CD4-positive, alpha-beta memory T cell (primary cell): ENCODE measurements at regions not wholly inside any gene's neighbourhood (a gene's known extent, or its start where the extent isn't known, plus 50 kb on each side); places are given as distances from the start of the nearest gene placed in this dataset.

Experiments used
- CTCF ChIA-PET: fragments of 350-600 bp; sonication (Branson Sonifier 250); formaldehyde crosslinking; loops from one replicate; lab custom pipeline; 2021; ENCODE audit warnings: inconsistent platforms; ENCODE audit not compliant: partially characterized antibody; lab: Charles Lee
- POLR2A ChIA-PET: fragments of 350-600 bp; sonication (Branson Sonifier 250); formaldehyde crosslinking; loops from one replicate; lab custom pipeline; 2021; ENCODE audit not compliant: partially characterized antibody; lab: Charles Lee
- DNase-seq, 5 donors: peaks; one replicate each; pipeline versions ENCODE4 v3.0.0 to v3.0.0-alpha.2; 2020 to 2022; ENCODE audit warnings: mixed read lengths in 1 of 5
- H3K27ac ChIP-seq: one replicate; pipeline ENCODE4 v1.7.0; 2013; ENCODE audit warnings: low read depth, low read length
- H3K27me3 ChIP-seq: 2 replicates; pipeline ENCODE4 v1.7.0; 2013; ENCODE audit warnings: mild to moderate bottlenecking, low read length, moderate library complexity; ENCODE audit not compliant: insufficient read depth
- H3K36me3 ChIP-seq: 2 replicates; pipeline ENCODE4 v1.7.0; 2013; ENCODE audit warnings: mild to moderate bottlenecking, low read length, moderate library complexity; ENCODE audit not compliant: insufficient read depth
- H3K4me1 ChIP-seq: 2 replicates; pipeline ENCODE4 v1.7.0; 2013; ENCODE audit warnings: mild to moderate bottlenecking, low read length, moderate library complexity; ENCODE audit not compliant: insufficient read depth
- H3K4me3 ChIP-seq, 2 donors: one replicate each; pipeline ENCODE4 v1.7.0; 2013; ENCODE audit warnings: low read length in 2 of 2, mild to moderate bottlenecking in 1 of 2
- H3K9me3 ChIP-seq, 2 donors: one replicate each; pipeline ENCODE4 v1.7.0; 2013; ENCODE audit warnings: low read length in 2 of 2, control low read depth in 1 of 2; ENCODE audit not compliant: control insufficient read depth in 1 of 2
- H3K27ac Mint-ChIP-seq, 7 donors: one replicate each; pipeline ENCODE4 v1.8.0; 2020 to 2021; ENCODE audit warnings: mixed read lengths in 7 of 7, mild to moderate bottlenecking in 6 of 7, inconsistent platforms in 3 of 7, moderate library complexity in 3 of 7
- H3K27me3 Mint-ChIP-seq, 2 donors: one replicate each; pipeline ENCODE4 v1.8.0; 2020 to 2021; ENCODE audit warnings: mixed read lengths in 2 of 2
- H3K36me3 Mint-ChIP-seq, 2 donors: one replicate each; pipeline ENCODE4 v1.8.0; 2020 to 2021; ENCODE audit warnings: mixed read lengths in 2 of 2, inconsistent platforms in 1 of 2, mild to moderate bottlenecking in 1 of 2
- H3K4me1 Mint-ChIP-seq, 4 donors: one replicate each; pipeline ENCODE4 v1.8.0; 2020 to 2021; ENCODE audit warnings: mixed read lengths in 4 of 4, mild to moderate bottlenecking in 1 of 4
- H3K4me3 Mint-ChIP-seq, 8 donors: one replicate each; pipeline ENCODE4 v1.8.0; 2020 to 2021; ENCODE audit warnings: mixed read lengths in 8 of 8, mild to moderate bottlenecking in 7 of 8, moderate library complexity in 6 of 8, inconsistent platforms in 3 of 8
- H3K9me3 Mint-ChIP-seq, 8 donors: one replicate each; pipeline ENCODE4 v1.8.0; 2020 to 2021; ENCODE audit warnings: mixed read lengths in 8 of 8, mild to moderate bottlenecking in 5 of 8, inconsistent platforms in 3 of 8, moderate library complexity in 1 of 8
- intact Hi-C: fragments of 100-400 bp; cut with micrococcal nuclease; formaldehyde crosslinking; loops from one replicate; pipeline ENCODE4 v1.15.1; 2023

DNA sequence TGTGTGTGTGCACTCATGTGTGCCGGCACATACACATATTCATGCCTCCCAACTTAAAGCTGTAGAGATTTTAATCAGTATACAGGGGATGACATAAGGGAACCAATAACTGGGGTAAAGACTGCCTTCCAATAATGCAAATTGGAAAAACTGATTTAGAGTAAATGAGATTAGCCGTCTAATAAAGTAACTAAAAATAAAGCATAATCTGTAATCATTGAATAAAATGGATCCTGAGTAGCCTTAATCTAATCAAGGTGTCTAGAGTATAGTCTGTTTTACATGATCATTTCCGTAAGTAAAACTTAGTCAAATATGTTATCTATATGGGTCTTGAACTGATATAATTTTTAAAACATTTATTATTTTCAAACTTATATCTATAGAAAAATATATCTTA, 925.8 kb downstream of the FSTL5 start:
- Histone ChIP-seq H3K27me3 (no peaks in the 10 kb centered on the region), H3K4me3 (no peak overlapping the region), H3K27ac (no peak overlapping the region), H3K4me1 (no peaks in the 10 kb centered on the region), H3K36me3 (no peaks in the 10 kb centered on the region), H3K9me3 (no peaks in the 10 kb centered on the region)
- Mint-ChIP-seq H3K27ac (no peak overlapping the region), H3K4me1 (no peaks in the 10 kb centered on the region), H3K36me3 (no peaks in the 10 kb centered on the region), H3K9me3 (peaks cover 0 to 9% (median 0%) of the 10 kb centered on the region in 8 donors), H3K27me3 (no peaks in the 10 kb centered on the region), H3K4me3 (no peak overlapping the region)
- POLR2A ChIA-PET: no interaction called here
- intact Hi-C loops: no loop called here
- DNase-seq: no peak
- CTCF ChIA-PET: no interaction called here

DNA sequence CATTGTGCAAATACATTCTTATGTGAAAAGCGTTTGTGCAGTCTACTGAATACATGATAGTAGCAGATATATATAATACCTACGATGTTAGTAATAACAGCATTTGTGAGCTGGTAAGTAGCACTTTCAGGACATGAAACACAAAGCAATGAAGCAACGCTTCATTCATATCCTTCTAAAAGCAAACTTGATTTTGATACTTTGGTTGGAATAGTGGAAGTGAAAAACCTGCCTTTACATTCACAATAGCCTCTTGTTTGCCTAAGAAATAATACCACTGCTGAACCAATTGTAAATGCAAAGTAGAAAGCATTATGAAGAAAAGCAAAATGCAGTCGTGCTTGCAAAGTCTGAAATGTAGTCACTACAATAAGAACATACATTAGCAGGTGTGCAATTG, 926.3 kb downstream of the FSTL5 start:
- no peaks in the 10 kb centered on the region for H3K4me1 Mint-ChIP-seq
- POLR2A ChIA-PET: no interaction called here
- CTCF ChIA-PET: no interaction called here

DNA sequence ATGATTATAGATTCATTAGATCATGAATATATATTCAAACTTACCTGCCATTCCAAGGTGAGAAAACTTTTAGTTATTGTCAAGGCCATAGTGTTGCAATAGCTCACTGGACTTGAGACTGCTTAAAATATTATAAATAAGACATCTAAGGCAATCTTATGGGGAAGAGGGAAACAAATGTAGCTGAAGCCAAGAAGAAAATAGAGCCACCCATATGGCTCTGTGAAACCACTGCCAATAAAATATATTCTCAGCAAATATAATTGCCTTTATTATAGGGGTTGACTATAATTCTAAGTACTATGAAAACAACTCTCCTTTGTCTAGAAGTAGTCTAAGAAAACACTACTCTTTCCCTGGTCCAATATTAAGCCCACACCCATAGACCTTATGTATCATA, 938.5 kb downstream of the FSTL5 start:
- Mint-ChIP-seq H3K9me3 (peaks cover 3 to 18% (median 12%) of the 10 kb centered on the region in 8 donors), H3K36me3 (no peaks in the 10 kb centered on the region), H3K27ac (no peak overlapping the region), H3K27me3 (no peaks in the 10 kb centered on the region), H3K4me3 (no peak overlapping the region), H3K4me1 (no peaks in the 10 kb centered on the region)
- intact Hi-C loops: no loop called here
- H3K27ac ChIP-seq: no peak overlapping the region
- no peaks in the 10 kb centered on the region for H3K4me1 ChIP-seq
- POLR2A ChIA-PET: no interaction called here
- CTCF ChIA-PET: no interaction called here
- H3K9me3 ChIP-seq: no peaks in the 10 kb centered on the region
- no peak overlapping the region for H3K4me3 ChIP-seq
- H3K27me3 ChIP-seq: no peaks in the 10 kb centered on the region
- no peak for DNase-seq
- no peaks in the 10 kb centered on the region for H3K36me3 ChIP-seq

More for the DNA sequence above, 926.3 kb downstream of the FSTL5 start:
- intact Hi-C loops: no loop called here
- no peaks in the 10 kb centered on the region for H3K36me3 ChIP-seq
- H3K27me3 ChIP-seq: no peaks in the 10 kb centered on the region
- H3K9me3 Mint-ChIP-seq: peaks cover 0 to 9% (median under 1%) of the 10 kb centered on the region in 8 donors
- H3K27ac ChIP-seq: no peak overlapping the region
- no peaks in the 10 kb centered on the region for H3K36me3 Mint-ChIP-seq
- no peaks in the 10 kb centered on the region for H3K27me3 Mint-ChIP-seq
- no peak for DNase-seq
- H3K4me1 ChIP-seq: no peaks in the 10 kb centered on the region
- no peak overlapping the region for H3K27ac Mint-ChIP-seq
- no peak overlapping the region for H3K4me3 ChIP-seq
- H3K4me3 Mint-ChIP-seq: no peak overlapping the region
- no peaks in the 10 kb centered on the region for H3K9me3 ChIP-seq

DNA sequence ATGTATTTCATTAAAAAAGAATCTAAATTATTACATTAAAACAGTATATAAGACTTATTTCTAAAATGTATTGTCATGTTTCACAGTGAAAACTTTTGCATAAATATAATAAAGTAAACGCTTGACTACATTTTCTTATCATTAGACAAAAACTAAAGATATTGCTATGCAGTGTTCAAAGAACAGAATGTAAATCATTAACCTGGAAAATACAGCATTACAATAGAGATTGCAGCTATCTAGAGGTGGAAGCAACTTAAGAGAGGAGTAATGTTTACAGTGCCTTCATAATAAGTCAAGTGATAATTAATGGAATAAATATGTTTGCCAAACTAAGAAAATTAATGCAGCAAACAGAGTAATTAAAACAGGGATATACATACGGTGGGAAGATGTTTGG, 940.9 kb downstream of the FSTL5 start:
- H3K27me3 Mint-ChIP-seq: no peaks in the 10 kb centered on the region
- H3K4me1 Mint-ChIP-seq: no peaks in the 10 kb centered on the region
- no peak overlapping the region for H3K4me3 Mint-ChIP-seq
- H3K27ac Mint-ChIP-seq: no peak overlapping the region
- CTCF ChIA-PET: no interaction called here
- Histone ChIP-seq H3K27ac (no peak overlapping the region), H3K4me3 (no peak overlapping the region), H3K27me3 (no peaks in the 10 kb centered on the region), H3K36me3 (no peaks in the 10 kb centered on the region), H3K9me3 (no peaks in the 10 kb centered on the region), H3K4me1 (no peaks in the 10 kb centered on the region)
- H3K9me3 Mint-ChIP-seq: peaks cover 5 to 14% (median 7%) of the 10 kb centered on the region in 8 donors
- DNase-seq: no peak
- no peaks in the 10 kb centered on the region for H3K36me3 Mint-ChIP-seq
- intact Hi-C loops: no loop called here
- POLR2A ChIA-PET: no interaction called here

DNA sequence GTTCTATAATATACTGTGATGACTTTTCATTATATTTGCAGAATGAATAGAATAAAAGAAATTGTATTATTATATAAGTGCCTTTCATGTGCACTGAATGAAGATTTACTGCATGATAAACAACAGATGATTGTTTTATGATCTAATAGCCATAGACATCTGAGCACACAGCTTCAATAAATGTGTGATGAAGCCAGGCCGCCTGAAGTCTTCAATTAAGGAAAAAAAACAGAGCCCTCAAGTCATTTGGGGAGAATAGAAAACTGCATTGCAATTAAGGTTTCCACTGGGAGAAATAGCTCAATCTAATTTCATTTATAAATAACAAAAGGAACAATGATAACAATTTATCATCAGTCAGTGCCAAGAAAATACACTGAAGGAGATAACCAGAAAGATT, 955.2 kb downstream of the FSTL5 start:
- intact Hi-C loops: no loop called here
- Histone ChIP-seq H3K4me3 (no peak overlapping the region), H3K27me3 (no peaks in the 10 kb centered on the region), H3K36me3 (no peaks in the 10 kb centered on the region), H3K27ac (no peak overlapping the region), H3K4me1 (no peaks in the 10 kb centered on the region), H3K9me3 (no peaks in the 10 kb centered on the region)
- no peaks in the 10 kb centered on the region for H3K36me3 Mint-ChIP-seq
- DNase-seq: no peak
- H3K27me3 Mint-ChIP-seq: no peaks in the 10 kb centered on the region
- no peak overlapping the region for H3K27ac Mint-ChIP-seq
- ChIA-PET POLR2A (no interaction called here), CTCF (no interaction called here)
- peaks cover 0 to 26% (median 14%) of the 10 kb centered on the region in 8 donors for H3K9me3 Mint-ChIP-seq
- H3K4me3 Mint-ChIP-seq: no peak overlapping the region
- no peaks in the 10 kb centered on the region for H3K4me1 Mint-ChIP-seq

DNA sequence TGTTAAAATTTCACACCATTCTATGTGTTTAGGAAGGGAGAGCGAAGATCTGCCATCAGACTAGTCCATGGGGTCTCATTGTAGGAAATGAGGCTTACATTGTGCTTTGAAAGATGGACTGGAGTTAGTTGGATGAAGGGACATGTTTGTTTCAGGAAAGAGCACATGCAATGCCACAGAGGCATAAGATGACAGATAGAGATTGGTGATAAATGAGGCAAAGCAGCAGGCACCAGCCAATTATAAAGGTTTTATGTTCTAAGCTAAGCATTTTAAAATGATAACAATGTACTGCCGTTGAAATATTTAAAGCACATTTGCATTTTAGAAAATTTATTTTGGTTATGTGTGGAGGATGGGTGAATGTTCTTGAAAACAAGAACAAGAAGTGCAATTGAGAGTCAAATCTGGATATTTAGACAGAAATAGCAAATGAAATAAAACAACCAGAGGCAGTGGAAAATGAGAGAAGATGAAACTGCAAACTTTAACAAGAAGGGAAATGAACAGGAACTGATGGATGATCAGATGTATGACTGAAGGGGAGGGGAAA, 957.2 kb downstream of the FSTL5 start:
- peaks cover 0 to 13% (median 5%) of the 10 kb centered on the region in 8 donors for H3K9me3 Mint-ChIP-seq
- intact Hi-C loops: no loop called here
- no peaks in the 10 kb centered on the region for H3K27me3 Mint-ChIP-seq
- no peak overlapping the region for H3K27ac Mint-ChIP-seq
- Histone ChIP-seq H3K36me3 (no peaks in the 10 kb centered on the region), H3K27ac (no peak overlapping the region), H3K27me3 (no peaks in the 10 kb centered on the region), H3K4me3 (no peak overlapping the region), H3K9me3 (no peaks in the 10 kb centered on the region), H3K4me1 (no peaks in the 10 kb centered on the region)
- POLR2A ChIA-PET: no interaction called here
- H3K4me1 Mint-ChIP-seq: no peaks in the 10 kb centered on the region
- H3K36me3 Mint-ChIP-seq: no peaks in the 10 kb centered on the region
- H3K4me3 Mint-ChIP-seq: no peak overlapping the region
- DNase-seq: no peak
- CTCF ChIA-PET: no interaction called here

DNA sequence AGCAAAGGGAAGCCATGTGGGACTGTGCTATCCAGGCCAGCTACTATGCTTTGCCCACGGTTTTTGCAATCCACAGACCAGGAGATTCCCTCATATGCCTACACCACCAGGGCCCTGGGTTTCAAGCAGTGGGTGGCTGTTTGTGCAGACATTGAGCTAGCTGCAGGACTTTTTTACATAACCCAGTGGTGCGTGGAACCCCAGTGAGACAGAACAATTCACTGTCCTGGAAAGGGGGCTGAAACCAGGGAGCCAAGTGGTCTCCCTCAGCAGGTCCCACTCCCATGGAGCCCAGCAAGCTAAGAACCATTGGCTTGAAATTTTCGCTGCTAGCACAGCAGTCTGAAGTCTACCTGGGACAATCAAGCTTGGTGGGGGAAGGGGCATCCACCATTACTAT, 959.9 kb downstream of the FSTL5 start:
- ChIA-PET CTCF (no interaction called here), POLR2A (no interaction called here)
- H3K36me3 Mint-ChIP-seq: no peaks in the 10 kb centered on the region
- H3K9me3 Mint-ChIP-seq: peaks cover 0 to 14% (median 3%) of the 10 kb centered on the region in 8 donors
- intact Hi-C loops: no loop called here
- DNase-seq: no peak
- no peaks in the 10 kb centered on the region for H3K9me3 ChIP-seq
- no peaks in the 10 kb centered on the region for H3K27me3 Mint-ChIP-seq
- H3K4me1 Mint-ChIP-seq: no peaks in the 10 kb centered on the region
- H3K36me3 ChIP-seq: no peaks in the 10 kb centered on the region
- no peaks in the 10 kb centered on the region for H3K4me1 ChIP-seq
- no peaks in the 10 kb centered on the region for H3K27me3 ChIP-seq
- H3K4me3 Mint-ChIP-seq: no peak overlapping the region
- H3K4me3 ChIP-seq: no peak overlapping the region
- H3K27ac ChIP-seq: no peak overlapping the region
- H3K27ac Mint-ChIP-seq: no peak overlapping the region

DNA sequence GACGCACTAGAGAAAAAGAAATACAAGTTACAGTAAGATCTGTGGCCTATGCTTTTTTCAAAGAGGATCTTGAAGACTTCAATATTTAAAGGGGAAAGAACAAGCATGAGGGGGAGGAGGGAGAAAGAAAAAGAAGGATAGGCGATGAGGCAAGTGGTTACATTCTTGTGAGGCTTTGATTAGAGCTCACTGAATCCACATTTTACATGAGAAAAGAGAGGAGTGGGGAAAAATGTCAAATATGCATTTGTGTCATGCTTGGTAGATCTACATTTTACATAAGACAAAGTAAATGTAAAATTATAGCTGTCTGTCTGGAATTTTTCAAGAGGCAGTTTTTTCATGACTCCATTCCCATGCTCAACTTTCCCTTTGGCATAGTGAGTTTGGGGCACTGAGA, 965.9 kb downstream of the FSTL5 start:
- Histone ChIP-seq H3K27me3 (no peaks in the 10 kb centered on the region), H3K4me1 (no peaks in the 10 kb centered on the region), H3K36me3 (no peaks in the 10 kb centered on the region), H3K9me3 (no peaks in the 10 kb centered on the region), H3K27ac (no peak overlapping the region), H3K4me3 (no peak overlapping the region)
- Mint-ChIP-seq H3K27ac (no peak overlapping the region), H3K36me3 (no peaks in the 10 kb centered on the region), H3K4me1 (no peaks in the 10 kb centered on the region), H3K4me3 (no peak overlapping the region), H3K9me3 (peaks cover 1 to 16% (median 6%) of the 10 kb centered on the region in 8 donors), H3K27me3 (no peaks in the 10 kb centered on the region)
- DNase-seq: no peak
- CTCF ChIA-PET: no interaction called here
- intact Hi-C loops: no loop called here
- POLR2A ChIA-PET: no interaction called here
